ENCODE measurements at regions not wholly inside any gene's neighbourhood (a gene's known extent, or its start where the extent isn't known, plus 50 kb on each side); places are given as distances from the start of the nearest gene placed in this dataset.

DNA sequence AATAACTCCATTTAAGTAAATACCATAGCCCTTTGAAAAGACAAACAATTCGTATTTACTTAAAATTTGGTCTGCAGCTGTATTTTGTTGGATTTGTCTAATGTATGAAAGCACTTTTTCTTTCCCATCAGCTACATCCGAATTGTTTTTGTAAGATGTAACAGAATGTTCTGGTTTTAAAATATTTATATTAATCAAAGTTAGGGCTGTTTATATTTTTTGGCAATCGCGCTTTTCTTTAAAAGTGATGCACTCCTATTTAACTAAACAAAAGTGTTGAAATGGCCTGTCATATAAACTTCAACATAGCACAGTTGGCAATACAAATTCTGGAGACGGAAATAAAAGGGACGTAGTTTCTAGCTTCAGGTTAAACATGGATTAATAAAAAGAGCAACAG lies 216.3 kb upstream of the ADGRL2 start:
- TF ChIP-seq, protein P1, sequence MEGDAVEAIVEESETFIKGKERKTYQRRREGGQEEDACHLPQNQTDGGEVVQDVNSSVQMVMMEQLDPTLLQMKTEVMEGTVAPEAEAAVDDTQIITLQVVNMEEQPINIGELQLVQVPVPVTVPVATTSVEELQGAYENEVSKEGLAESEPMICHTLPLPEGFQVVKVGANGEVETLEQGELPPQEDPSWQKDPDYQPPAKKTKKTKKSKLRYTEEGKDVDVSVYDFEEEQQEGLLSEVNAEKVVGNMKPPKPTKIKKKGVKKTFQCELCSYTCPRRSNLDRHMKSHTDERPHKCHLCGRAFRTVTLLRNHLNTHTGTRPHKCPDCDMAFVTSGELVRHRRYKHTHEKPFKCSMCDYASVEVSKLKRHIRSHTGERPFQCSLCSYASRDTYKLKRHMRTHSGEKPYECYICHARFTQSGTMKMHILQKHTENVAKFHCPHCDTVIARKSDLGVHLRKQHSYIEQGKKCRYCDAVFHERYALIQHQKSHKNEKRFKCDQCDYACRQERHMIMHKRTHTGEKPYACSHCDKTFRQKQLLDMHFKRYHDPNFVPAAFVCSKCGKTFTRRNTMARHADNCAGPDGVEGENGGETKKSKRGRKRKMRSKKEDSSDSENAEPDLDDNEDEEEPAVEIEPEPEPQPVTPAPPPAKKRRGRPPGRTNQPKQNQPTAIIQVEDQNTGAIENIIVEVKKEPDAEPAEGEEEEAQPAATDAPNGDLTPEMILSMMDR (IDR thresholded peaks at IDR 0.05; ENCODE audit: insufficient read depth, low read length), result no peak
- TF ChIP-seq POLR2AphosphoS5 (IDR thresholded peaks at IDR 0.05; ENCODE audit: low read depth) (no peak), GABPA (IDR thresholded peaks at IDR 0.05; ENCODE audit: low read depth) (no peak), SPI1 (IDR thresholded peaks at IDR 0.05; ENCODE audit: borderline replicate concordance, low read depth) (no peak)
- TF ChIP-seq, protein P2, sequence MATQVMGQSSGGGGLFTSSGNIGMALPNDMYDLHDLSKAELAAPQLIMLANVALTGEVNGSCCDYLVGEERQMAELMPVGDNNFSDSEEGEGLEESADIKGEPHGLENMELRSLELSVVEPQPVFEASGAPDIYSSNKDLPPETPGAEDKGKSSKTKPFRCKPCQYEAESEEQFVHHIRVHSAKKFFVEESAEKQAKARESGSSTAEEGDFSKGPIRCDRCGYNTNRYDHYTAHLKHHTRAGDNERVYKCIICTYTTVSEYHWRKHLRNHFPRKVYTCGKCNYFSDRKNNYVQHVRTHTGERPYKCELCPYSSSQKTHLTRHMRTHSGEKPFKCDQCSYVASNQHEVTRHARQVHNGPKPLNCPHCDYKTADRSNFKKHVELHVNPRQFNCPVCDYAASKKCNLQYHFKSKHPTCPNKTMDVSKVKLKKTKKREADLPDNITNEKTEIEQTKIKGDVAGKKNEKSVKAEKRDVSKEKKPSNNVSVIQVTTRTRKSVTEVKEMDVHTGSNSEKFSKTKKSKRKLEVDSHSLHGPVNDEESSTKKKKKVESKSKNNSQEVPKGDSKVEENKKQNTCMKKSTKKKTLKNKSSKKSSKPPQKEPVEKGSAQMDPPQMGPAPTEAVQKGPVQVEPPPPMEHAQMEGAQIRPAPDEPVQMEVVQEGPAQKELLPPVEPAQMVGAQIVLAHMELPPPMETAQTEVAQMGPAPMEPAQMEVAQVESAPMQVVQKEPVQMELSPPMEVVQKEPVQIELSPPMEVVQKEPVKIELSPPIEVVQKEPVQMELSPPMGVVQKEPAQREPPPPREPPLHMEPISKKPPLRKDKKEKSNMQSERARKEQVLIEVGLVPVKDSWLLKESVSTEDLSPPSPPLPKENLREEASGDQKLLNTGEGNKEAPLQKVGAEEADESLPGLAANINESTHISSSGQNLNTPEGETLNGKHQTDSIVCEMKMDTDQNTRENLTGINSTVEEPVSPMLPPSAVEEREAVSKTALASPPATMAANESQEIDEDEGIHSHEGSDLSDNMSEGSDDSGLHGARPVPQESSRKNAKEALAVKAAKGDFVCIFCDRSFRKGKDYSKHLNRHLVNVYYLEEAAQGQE (IDR thresholded peaks at IDR 0.05; ENCODE audit: insufficient replicate concordance, low read depth), result no peak
